Colonic mucosa (tissue), 4 donors: ENCODE measurements at regions not wholly inside any gene's neighbourhood (a gene's known extent, or its start where the extent isn't known, plus 50 kb on each side); places are given as distances from the start of the nearest gene placed in this dataset.

Experiments used
- DNase-seq: peaks from one replicate; pipeline ENCODE4 v3.0.0-alpha.2; 2020
- H3K27ac ChIP-seq: fragments of 200-600 bp; one replicate; pipeline ENCODE4 v1.8.0; 2021
- H3K27me3 ChIP-seq: fragments of 200-600 bp; one replicate; pipeline ENCODE4 v1.8.0; 2021
- H3K36me3 ChIP-seq: fragments of 200-600 bp; one replicate; pipeline ENCODE4 v1.8.0; 2021
- H3K4me1 ChIP-seq: fragments of 200-600 bp; one replicate; pipeline ENCODE4 v1.8.0; 2021; ENCODE audit warnings: mild to moderate bottlenecking
- H3K4me3 ChIP-seq: fragments of 200-600 bp; one replicate; pipeline ENCODE4 v1.8.0; 2021
- H3K9ac ChIP-seq, 2 donors: one replicate each; pipeline ENCODE4 v1.7.0; 2013; ENCODE audit warnings: control low read depth in 2 of 2, low read depth in 2 of 2, low read length in 2 of 2
- H3K9me3 ChIP-seq: fragments of 200-600 bp; one replicate; pipeline ENCODE4 v1.8.0; 2021
- CTCF ChIP-seq: fragments of 200-600 bp; IDR thresholded peaks from one replicate; pipeline ENCODE4 v1.8.0; 2022; ENCODE audit warnings: antibody characterized with exemption, mild to moderate bottlenecking
- intact Hi-C: fragments of 100-400 bp; cut with DNase I; formaldehyde crosslinking; loops from one replicate; pipeline ENCODE4 v1.14.1; 2022
- donor health status: healthy.
- donor health status: DM: no; HTN: no; CAD: no.
- donor health status: DM: no; HTN: no; CAD: no.

- DNase-seq, result no peak
- intact Hi-C loops, result no loop called here
- no peak for TF ChIP-seq CTCF
Measured at GRCh38 chr1:5709461-5709975, 282.7 kb downstream of the NPHP4 start.

DNA sequence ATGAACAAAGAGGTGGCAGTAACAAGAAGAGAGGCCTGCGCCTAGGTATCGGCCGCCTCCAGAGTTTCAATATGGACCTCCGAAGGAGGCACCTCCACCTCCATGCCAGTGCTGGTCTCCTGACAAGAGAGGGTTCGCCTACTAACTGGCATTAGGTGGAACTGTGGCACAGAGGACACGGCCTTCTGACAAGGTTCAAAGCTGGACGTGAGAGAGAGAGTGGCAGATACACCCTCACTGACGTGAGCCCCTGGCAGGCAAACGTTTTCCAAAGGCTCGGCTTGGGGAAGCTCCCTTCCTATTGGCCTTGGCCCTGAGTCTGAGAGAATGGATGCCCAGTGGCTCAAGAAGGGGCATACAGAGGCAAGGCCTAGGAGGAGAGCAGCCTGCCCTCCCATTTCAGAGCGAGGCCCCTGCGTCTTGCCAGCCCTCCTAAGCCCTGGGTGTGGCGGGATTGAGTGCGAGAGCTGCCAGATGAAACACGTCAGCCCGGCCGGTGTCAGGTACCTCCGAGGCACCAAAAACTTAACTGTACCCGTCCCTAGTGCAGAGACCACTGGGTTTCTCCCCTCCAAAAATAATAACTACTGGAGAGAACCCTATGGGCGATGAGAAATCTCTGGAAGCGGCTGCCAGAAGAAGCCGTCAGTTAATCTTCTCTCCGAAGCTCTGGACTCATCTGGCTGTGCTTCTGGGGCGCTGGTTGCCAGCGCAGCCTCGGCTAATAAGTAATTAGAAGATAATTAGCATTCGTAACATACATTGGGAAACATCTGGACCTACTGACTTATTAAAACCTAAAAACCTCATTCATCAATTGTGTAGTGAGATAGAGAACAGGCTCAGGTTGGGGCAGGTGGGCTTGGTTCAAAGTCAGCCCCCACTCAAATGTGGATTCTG lies 283.6 kb downstream of the NPHP4 start:
- Histone ChIP-seq H3K27me3 (no peaks in the 10 kb centered on the region), H3K4me3 (no peak overlapping the region), H3K9ac (no peak overlapping the region), H3K36me3 (no peaks in the 10 kb centered on the region), H3K27ac (no peak overlapping the region), H3K9me3 (no peaks in the 10 kb centered on the region), H3K4me1 (no peaks in the 10 kb centered on the region)
- TF ChIP-seq CTCF, result no peak
- DNase-seq, result no peak
- intact Hi-C loops, result no loop called here

More at GRCh38 chr1:5709461-5709975, 282.7 kb downstream of the NPHP4 start:
- no peaks in the 10 kb centered on the region for H3K27me3 ChIP-seq
- H3K36me3 ChIP-seq, result no peaks in the 10 kb centered on the region
- no peak overlapping the region for H3K27ac ChIP-seq
- H3K9me3 ChIP-seq, result no peaks in the 10 kb centered on the region
- H3K4me1 ChIP-seq, result no peaks in the 10 kb centered on the region
- H3K4me3 ChIP-seq, result no peak overlapping the region
- no peak overlapping the region for H3K9ac ChIP-seq

- no peak for DNase-seq
- no peaks in the 10 kb centered on the region for H3K9me3 ChIP-seq
- no peaks in the 10 kb centered on the region for H3K36me3 ChIP-seq
- no peak for TF ChIP-seq CTCF
- no peak overlapping the region for H3K27ac ChIP-seq
- no peaks in the 10 kb centered on the region for H3K4me1 ChIP-seq
- H3K9ac ChIP-seq, result no peak overlapping the region
- no peaks in the 10 kb centered on the region for H3K27me3 ChIP-seq
- no peak overlapping the region for H3K4me3 ChIP-seq
- intact Hi-C loops, result no loop called here
Measured at GRCh38 chr1:5707566-5708345, 284.5 kb downstream of the NPHP4 start.

DNA sequence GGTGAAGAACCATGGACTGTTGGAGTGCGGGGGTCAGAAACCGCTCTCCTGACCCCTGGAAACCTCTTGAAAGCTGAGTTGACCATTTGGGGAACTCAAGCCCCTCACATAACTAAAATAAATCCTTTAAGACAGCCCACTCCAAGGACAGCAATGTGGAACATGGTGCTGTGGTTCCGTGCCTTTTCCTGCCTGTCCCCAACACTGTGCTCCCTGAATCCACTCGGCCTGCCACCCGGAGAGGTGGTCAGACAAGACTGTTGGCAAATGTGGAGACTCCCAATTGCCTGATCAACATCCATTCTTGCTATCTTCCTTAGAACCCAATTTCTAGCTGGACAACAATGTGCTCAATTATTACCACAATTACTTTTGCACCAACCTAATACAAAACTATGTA lies 286.0 kb downstream of the NPHP4 start:
- intact Hi-C loops, result no loop called here
- no peak overlapping the region for H3K9ac ChIP-seq
- no peaks in the 10 kb centered on the region for H3K9me3 ChIP-seq
- H3K4me1 ChIP-seq, result no peaks in the 10 kb centered on the region
- no peak overlapping the region for H3K27ac ChIP-seq
- no peak overlapping the region for H3K4me3 ChIP-seq
- no peaks in the 10 kb centered on the region for H3K27me3 ChIP-seq
- no peak for TF ChIP-seq CTCF
- no peak for DNase-seq
- H3K36me3 ChIP-seq, result no peaks in the 10 kb centered on the region

DNA sequence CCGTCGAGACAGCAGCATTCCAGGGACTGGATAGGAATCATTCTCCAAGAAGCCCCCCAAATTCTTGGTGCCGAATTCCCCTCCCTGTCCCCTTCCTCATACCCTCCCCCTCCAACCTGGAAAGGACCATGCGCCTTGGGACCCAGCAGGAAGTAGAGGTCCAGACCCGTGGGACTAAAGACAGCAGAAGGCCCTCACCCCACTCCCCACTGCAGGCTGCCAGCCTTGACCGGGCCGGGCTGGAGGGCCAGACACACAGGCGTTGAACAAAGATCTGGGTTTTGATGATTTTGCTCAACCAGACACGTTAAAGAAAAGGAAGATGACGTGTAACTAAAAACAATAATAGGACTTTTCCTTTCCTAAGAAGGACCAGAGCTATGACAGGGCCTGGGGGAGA lies 286.5 kb downstream of the NPHP4 start:
- no peaks in the 10 kb centered on the region for H3K27me3 ChIP-seq
- H3K4me1 ChIP-seq, result no peaks in the 10 kb centered on the region
- H3K27ac ChIP-seq, result no peak overlapping the region
- H3K36me3 ChIP-seq, result no peaks in the 10 kb centered on the region
- no peaks in the 10 kb centered on the region for H3K9me3 ChIP-seq
- intact Hi-C loops, result no loop called here
- no peak overlapping the region for H3K9ac ChIP-seq
- no peak for DNase-seq
- TF ChIP-seq CTCF, result no peak
- H3K4me3 ChIP-seq, result no peak overlapping the region
